ENCODE measurements at regions not wholly inside any gene's neighbourhood (a gene's known extent, or its start where the extent isn't known, plus 50 kb on each side); places are given as distances from the start of the nearest gene placed in this dataset.

DNA sequence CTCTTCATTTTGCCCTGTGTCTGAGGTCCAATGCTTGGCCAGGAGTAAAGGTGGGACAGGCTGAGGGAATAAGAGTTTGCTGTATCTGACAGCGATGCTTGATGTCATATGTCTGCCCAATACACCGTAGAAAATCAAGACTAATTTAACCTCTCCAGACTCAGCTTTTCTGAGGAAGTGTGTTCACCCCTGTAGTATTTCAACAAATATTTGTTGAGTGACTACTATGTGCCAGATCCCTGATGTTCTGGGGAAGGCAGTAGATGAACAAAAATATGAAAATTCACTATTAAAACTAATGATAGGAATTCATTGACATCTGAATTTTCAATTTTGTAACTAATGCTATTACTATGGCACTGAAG is 489.7 kb downstream of the EBF1 start:
- TF ChIP-seq, protein P1, sequence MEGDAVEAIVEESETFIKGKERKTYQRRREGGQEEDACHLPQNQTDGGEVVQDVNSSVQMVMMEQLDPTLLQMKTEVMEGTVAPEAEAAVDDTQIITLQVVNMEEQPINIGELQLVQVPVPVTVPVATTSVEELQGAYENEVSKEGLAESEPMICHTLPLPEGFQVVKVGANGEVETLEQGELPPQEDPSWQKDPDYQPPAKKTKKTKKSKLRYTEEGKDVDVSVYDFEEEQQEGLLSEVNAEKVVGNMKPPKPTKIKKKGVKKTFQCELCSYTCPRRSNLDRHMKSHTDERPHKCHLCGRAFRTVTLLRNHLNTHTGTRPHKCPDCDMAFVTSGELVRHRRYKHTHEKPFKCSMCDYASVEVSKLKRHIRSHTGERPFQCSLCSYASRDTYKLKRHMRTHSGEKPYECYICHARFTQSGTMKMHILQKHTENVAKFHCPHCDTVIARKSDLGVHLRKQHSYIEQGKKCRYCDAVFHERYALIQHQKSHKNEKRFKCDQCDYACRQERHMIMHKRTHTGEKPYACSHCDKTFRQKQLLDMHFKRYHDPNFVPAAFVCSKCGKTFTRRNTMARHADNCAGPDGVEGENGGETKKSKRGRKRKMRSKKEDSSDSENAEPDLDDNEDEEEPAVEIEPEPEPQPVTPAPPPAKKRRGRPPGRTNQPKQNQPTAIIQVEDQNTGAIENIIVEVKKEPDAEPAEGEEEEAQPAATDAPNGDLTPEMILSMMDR (IDR thresholded peaks at IDR 0.05) = no peak
- TF ChIP-seq POLR2A (IDR thresholded peaks at IDR 0.05) = no peak
